ENCODE measurements at regions not wholly inside any gene's neighbourhood (a gene's known extent, or its start where the extent isn't known, plus 50 kb on each side); places are given as distances from the start of the nearest gene placed in this dataset.

DNA sequence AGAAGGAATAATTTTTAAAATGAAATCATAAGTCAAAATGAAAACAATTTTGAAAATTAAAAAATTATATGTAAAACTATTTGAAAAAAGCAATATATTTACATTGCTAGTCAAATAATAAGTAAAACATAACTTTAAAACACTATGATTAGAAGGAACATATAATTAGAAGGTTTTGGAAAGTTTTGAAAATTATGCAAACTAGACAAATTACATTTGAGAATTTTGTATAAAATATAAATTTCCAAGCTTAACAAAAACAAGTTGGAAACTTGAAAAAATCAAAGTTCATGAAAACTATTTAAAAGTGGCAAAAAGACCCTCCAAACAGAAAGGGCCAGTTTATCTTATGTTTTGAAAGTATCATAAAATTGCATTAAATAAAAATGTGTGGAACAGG is 67.6 kb upstream of the TLL1 start:
- H3K27me3 Mint-ChIP-seq (ENCODE audit: low read depth in 3 of 3): no peaks in the 10 kb centered on the region
- H3K27ac Mint-ChIP-seq: no peak overlapping the region
- intact Hi-C loops (cut with micrococcal nuclease): no loop called here

DNA sequence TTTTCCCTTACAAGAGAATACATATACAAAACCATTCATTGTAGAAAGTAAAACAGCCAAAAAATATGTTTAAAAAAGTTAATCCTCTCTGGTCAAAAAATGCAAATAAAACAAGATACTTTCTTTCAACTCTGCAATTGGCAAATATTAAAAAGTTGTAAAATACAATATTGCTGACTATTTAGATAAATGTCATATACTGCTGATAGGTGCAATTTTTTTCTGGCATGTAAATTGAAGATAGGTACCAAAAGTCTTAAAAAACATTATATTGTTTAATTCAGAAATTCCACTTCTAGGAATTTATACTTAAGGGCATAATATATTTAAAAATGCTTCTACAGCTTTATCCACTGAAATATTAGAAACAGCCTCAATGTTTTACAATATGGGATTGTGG is 66.4 kb upstream of the TLL1 start:
- DNase-seq: no peak
- H3K9me3 ChIP-seq (replicated peaks in 1 of 2; ENCODE audit: control insufficient read depth in 1 of 2, insufficient read depth in 1 of 2, low read length in 2 of 2): peaks cover 0 to 5% of the 10 kb centered on the region in 2 donors
- H3K36me3 ChIP-seq (replicated peaks in 1 of 2; ENCODE audit: control insufficient read depth in 1 of 2, insufficient read depth in 2 of 2, low read length in 2 of 2): no peaks in the 10 kb centered on the region
- Mint-ChIP-seq H3K27me3 (ENCODE audit: low read depth in 3 of 3) (no peaks in the 10 kb centered on the region), H3K4me1 (no peaks in the 10 kb centered on the region), H3K4me3 (no peak overlapping the region), H3K36me3 (no peaks in the 10 kb centered on the region), H3K9me3 (peaks cover 0 to 5% (median 0%) of the 10 kb centered on the region in 7 donors), H3K27ac (no peak overlapping the region)
- H3K9ac ChIP-seq (ENCODE audit: insufficient read depth, low read length, poor library complexity, severe bottlenecking): no peak overlapping the region
- H2AFZ ChIP-seq (ENCODE audit: insufficient read depth, low read depth, low read length, poor library complexity, severe bottlenecking): no peak overlapping the region
- H3K4me1 ChIP-seq (ENCODE audit: control insufficient read depth in 1 of 2, insufficient read depth in 2 of 2, low read length in 2 of 2): no peaks in the 10 kb centered on the region
- H3K27me3 ChIP-seq (ENCODE audit: control insufficient read depth in 2 of 2, insufficient read depth in 2 of 2, low read length in 2 of 2): no peaks in the 10 kb centered on the region
- H4K20me1 ChIP-seq (ENCODE audit: insufficient read depth, low read length): no peaks in the 10 kb centered on the region
- H3K27ac ChIP-seq (ENCODE audit: low read depth in 1 of 2, low read length in 2 of 2): no peak overlapping the region
- TF ChIP-seq, protein P1, sequence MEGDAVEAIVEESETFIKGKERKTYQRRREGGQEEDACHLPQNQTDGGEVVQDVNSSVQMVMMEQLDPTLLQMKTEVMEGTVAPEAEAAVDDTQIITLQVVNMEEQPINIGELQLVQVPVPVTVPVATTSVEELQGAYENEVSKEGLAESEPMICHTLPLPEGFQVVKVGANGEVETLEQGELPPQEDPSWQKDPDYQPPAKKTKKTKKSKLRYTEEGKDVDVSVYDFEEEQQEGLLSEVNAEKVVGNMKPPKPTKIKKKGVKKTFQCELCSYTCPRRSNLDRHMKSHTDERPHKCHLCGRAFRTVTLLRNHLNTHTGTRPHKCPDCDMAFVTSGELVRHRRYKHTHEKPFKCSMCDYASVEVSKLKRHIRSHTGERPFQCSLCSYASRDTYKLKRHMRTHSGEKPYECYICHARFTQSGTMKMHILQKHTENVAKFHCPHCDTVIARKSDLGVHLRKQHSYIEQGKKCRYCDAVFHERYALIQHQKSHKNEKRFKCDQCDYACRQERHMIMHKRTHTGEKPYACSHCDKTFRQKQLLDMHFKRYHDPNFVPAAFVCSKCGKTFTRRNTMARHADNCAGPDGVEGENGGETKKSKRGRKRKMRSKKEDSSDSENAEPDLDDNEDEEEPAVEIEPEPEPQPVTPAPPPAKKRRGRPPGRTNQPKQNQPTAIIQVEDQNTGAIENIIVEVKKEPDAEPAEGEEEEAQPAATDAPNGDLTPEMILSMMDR (IDR thresholded peaks at IDR 0.05): no peak
- H3K79me2 ChIP-seq (ENCODE audit: insufficient read depth, low read length): no peaks in the 10 kb centered on the region
- H3K4me2 ChIP-seq (replicated peaks; ENCODE audit: extremely low read depth, low read length, poor library complexity, severe bottlenecking): no peak overlapping the region
- intact Hi-C loops (cut with micrococcal nuclease): no loop called here
- H3K4me3 ChIP-seq (replicated peaks in 1 of 3; ENCODE audit: low read depth in 2 of 3, low read length in 3 of 3): no peak overlapping the region

More for the DNA sequence above, 67.6 kb upstream of the TLL1 start:
- Histone ChIP-seq H3K4me1 (ENCODE audit: control insufficient read depth in 1 of 2, insufficient read depth in 2 of 2, low read length in 2 of 2) (no peaks in the 10 kb centered on the region), H3K27me3 (ENCODE audit: control insufficient read depth in 2 of 2, insufficient read depth in 2 of 2, low read length in 2 of 2) (no peaks in the 10 kb centered on the region), H3K4me3 (replicated peaks in 1 of 3; ENCODE audit: low read depth in 2 of 3, low read length in 3 of 3) (no peak overlapping the region), H3K36me3 (replicated peaks in 1 of 2; ENCODE audit: control insufficient read depth in 1 of 2, insufficient read depth in 2 of 2, low read length in 2 of 2) (no peaks in the 10 kb centered on the region), H3K27ac (ENCODE audit: low read depth in 1 of 2, low read length in 2 of 2) (no peak overlapping the region), H3K79me2 (ENCODE audit: insufficient read depth, low read length) (no peaks in the 10 kb centered on the region), H3K9ac (ENCODE audit: insufficient read depth, low read length, poor library complexity, severe bottlenecking) (no peak overlapping the region), H3K9me3 (replicated peaks in 1 of 2; ENCODE audit: control insufficient read depth in 1 of 2, insufficient read depth in 1 of 2, low read length in 2 of 2) (peaks cover 0 to 5% of the 10 kb centered on the region in 2 donors), H4K20me1 (ENCODE audit: insufficient read depth, low read length) (no peaks in the 10 kb centered on the region), H2AFZ (ENCODE audit: insufficient read depth, low read depth, low read length, poor library complexity, severe bottlenecking) (no peak overlapping the region), H3K4me2 (replicated peaks; ENCODE audit: extremely low read depth, low read length, poor library complexity, severe bottlenecking) (no peak overlapping the region)
- TF ChIP-seq, protein P1 (IDR thresholded peaks at IDR 0.05): no peak
- DNase-seq: no peak
- H3K9me3 Mint-ChIP-seq: peaks cover 0 to 5% (median 0%) of the 10 kb centered on the region in 7 donors
- H3K36me3 Mint-ChIP-seq: no peaks in the 10 kb centered on the region
- H3K4me3 Mint-ChIP-seq: no peak overlapping the region
- H3K4me1 Mint-ChIP-seq: no peaks in the 10 kb centered on the region

Data from CD14-positive monocyte (primary cell).